SU-DHL-6 (cell line): ENCODE measurements at regions not wholly inside any gene's neighbourhood (a gene's known extent, or its start where the extent isn't known, plus 50 kb on each side); places are given as distances from the start of the nearest gene placed in this dataset.

Experiments
- CTCF ChIP-seq: fragments of 200-600 bp; sonication (generic); IDR thresholded peaks from one replicate; pipeline ENCODE4 v1.5.1; 2017; ENCODE audit warnings: antibody characterized with exemption, mild to moderate bottlenecking, low read length, moderate library complexity; ENCODE audit not compliant: insufficient read depth, poor library complexity, severe bottlenecking
- EZH2phosphoT487 ChIP-seq: fragments of 200-600 bp; sonication (generic), shearing (Covaris generic); conservative IDR thresholded peaks from 2 replicates; pipeline ENCODE4 v1.6.1; 2018; ENCODE audit warnings: mild to moderate bottlenecking, antibody characterized with exemption, low read length, moderate library complexity, mixed read lengths

DNA sequence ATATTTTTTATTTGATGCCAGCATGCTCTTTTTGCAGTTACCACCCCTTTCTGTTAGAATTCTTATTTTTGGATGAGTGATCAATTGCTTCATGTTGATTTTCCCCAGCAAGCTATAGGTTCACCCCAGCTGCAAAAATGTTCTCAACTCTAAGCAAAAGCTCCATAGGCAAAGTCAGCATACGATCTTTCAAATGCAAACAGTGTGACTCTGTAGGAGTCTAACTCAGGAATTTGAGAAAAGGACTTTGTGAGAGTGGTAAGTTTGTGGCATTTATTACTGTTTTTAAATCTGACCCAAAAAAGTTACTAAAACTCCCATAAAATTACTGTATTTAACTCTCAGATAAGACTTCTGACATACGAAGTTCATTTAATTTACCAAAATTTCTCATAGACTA, 134.9 kb upstream of the HSF2 start:
- no peak for TF ChIP-seq CTCF
- no peak for TF ChIP-seq EZH2phosphoT487
